ENCODE measurements at regions not wholly inside any gene's neighbourhood (a gene's known extent, or its start where the extent isn't known, plus 50 kb on each side); places are given as distances from the start of the nearest gene placed in this dataset.

DNA sequence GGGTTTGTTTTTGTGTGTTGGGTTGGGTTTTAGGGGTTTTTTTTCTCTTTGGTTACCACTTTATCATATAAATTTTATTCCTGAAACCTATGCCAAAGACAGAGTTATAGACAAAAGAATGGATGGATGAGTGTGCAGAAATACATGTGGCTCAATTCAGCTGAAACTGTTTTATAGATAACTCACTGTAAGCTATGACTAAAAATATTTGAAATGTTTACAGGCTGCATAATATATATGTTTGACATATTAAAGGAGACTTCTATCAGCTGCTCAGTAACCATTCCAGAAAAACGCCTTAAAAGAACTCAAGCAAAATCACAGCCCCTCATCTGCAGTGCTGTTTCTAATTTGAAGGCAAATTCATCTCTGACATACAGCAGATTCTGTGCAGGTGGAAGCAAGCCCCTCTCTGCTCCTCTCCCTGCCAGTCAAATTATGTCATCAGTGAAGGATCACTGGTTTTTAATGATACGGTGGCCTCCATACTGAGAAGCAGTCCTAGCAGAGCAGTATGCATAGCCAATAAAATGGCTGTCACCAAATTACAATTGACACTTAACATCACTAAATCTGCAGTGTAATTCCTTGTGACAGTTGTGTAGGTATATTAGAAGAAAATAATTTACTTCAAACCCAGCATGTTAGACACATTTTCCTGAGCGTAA is 301.6 kb downstream of the NR2F1-AS1 start:
- no peak overlapping the region for H3K4me3 ChIP-seq
- H3K36me3 ChIP-seq = no peaks in the 10 kb centered on the region
- no peak for DNase-seq
- intact Hi-C loops (cut with DNase I) = no loop called here
- TF ChIP-seq, protein P1, sequence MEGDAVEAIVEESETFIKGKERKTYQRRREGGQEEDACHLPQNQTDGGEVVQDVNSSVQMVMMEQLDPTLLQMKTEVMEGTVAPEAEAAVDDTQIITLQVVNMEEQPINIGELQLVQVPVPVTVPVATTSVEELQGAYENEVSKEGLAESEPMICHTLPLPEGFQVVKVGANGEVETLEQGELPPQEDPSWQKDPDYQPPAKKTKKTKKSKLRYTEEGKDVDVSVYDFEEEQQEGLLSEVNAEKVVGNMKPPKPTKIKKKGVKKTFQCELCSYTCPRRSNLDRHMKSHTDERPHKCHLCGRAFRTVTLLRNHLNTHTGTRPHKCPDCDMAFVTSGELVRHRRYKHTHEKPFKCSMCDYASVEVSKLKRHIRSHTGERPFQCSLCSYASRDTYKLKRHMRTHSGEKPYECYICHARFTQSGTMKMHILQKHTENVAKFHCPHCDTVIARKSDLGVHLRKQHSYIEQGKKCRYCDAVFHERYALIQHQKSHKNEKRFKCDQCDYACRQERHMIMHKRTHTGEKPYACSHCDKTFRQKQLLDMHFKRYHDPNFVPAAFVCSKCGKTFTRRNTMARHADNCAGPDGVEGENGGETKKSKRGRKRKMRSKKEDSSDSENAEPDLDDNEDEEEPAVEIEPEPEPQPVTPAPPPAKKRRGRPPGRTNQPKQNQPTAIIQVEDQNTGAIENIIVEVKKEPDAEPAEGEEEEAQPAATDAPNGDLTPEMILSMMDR (IDR thresholded peaks at IDR 0.05) = no peak
- no peaks in the 10 kb centered on the region for H3K4me1 ChIP-seq
- H3K27me3 ChIP-seq (ENCODE audit: low read depth) = no peaks in the 10 kb centered on the region
- no peak overlapping the region for H3K27ac ChIP-seq
- no peaks in the 10 kb centered on the region for H3K9me3 ChIP-seq
- no peak for ATAC-seq

DNA sequence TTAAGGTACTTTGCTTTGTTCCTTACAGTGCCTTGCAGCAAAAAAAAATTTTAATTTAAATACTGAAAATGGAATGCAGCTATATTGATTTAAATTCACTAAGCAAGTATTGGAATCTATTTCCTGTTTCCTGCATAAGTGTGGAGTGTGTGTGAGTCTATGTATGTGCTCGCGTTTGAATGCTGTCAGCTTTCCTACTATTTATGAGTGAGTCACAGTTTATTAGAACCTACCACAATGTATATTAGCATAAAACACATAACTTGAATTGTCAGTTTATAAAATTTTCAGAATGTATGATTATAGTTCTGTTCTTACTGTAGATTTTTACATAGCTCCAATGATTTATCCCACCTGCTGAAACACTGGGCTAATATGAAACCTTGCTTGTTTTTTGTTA is 302.1 kb downstream of the NR2F1-AS1 start:
- H3K4me1 ChIP-seq = no peaks in the 10 kb centered on the region
- H3K27me3 ChIP-seq (ENCODE audit: low read depth) = no peaks in the 10 kb centered on the region
- H3K36me3 ChIP-seq = no peaks in the 10 kb centered on the region
- H3K9me3 ChIP-seq = no peaks in the 10 kb centered on the region
- no peak for DNase-seq
- no peak for ATAC-seq
- H3K27ac ChIP-seq = no peak overlapping the region
- no peak overlapping the region for H3K4me3 ChIP-seq
- TF ChIP-seq, protein P1 (IDR thresholded peaks at IDR 0.05) = no peak
- intact Hi-C loops (cut with DNase I) = no loop called here

DNA sequence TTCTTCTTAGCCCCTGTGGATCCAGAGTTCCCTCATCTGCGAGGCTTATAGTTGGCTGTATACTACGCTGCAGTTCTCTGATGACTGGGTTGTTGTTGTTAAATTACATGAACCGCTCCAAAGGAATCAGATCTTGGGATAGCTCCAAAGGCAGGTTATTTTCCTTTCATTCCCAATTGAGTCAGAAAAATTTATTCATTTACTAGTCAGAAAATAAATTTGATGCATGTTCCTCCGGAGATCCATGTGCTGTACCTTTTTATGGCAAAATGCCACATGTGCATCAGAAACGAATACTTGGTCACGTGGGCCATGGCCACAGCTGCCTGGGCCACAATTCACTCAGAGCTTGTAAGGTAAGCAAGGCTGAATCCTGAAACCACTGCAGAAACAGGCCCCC is 304.0 kb downstream of the NR2F1-AS1 start:
- H3K9me3 ChIP-seq = no peaks in the 10 kb centered on the region
- intact Hi-C loops (cut with DNase I) = no loop called here
- no peak overlapping the region for H3K27ac ChIP-seq
- H3K4me1 ChIP-seq = no peaks in the 10 kb centered on the region
- ATAC-seq (no peak), DNase-seq (no peak)
- H3K27me3 ChIP-seq (ENCODE audit: low read depth) = no peaks in the 10 kb centered on the region
- TF ChIP-seq, protein P1 (IDR thresholded peaks at IDR 0.05) = no peak
- no peak overlapping the region for H3K4me3 ChIP-seq
- H3K36me3 ChIP-seq = no peaks in the 10 kb centered on the region

DNA sequence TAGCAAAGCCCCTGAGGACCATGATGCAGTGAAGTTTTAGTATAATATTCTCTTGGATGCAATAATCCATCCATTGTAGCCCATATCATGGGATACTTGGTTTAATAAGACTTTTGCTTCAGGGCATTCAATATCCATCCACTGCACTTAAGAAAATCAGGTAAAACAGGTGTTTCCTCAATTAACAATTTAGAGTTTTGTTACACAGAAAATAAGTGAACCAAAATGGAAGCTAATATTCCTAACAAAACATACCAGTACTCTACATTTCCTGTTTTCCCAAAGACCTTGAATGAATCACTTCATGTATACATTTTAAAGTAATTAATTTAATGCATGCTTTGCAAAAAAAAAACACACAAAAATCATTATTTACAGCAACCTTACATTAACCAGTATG is 305.6 kb downstream of the NR2F1-AS1 start:
- no peaks in the 10 kb centered on the region for H3K4me1 ChIP-seq
- H3K4me3 ChIP-seq = no peak overlapping the region
- H3K27ac ChIP-seq = no peak overlapping the region
- H3K36me3 ChIP-seq = no peaks in the 10 kb centered on the region
- TF ChIP-seq, protein P1 (IDR thresholded peaks at IDR 0.05) = no peak
- intact Hi-C loops (cut with DNase I) = no loop called here
- no peaks in the 10 kb centered on the region for H3K27me3 ChIP-seq (ENCODE audit: low read depth)
- ATAC-seq = no peak
- DNase-seq = no peak
- H3K9me3 ChIP-seq = no peaks in the 10 kb centered on the region

DNA sequence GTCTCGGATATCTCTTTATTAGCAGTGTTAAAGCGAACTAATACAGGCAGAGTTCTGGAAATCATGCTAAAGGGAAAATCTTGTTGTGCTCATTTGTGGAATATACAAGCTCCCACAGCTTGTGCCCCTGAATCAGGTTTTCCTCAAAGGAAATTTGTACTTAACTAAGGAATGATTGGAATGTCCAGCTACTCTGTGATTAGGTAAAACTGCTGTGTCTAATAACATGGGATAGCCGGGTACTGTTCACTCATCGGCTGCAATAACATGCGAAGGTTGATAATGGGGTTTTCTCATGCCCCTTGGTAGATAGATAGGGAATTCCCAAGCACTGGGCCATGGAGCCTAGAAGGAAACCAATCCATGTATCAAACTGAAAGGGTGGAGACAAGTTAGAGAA is 306.7 kb downstream of the NR2F1-AS1 start:
- intact Hi-C loops (cut with DNase I) = no loop called here
- Histone ChIP-seq H3K27me3 (ENCODE audit: low read depth) (no peaks in the 10 kb centered on the region), H3K4me1 (no peaks in the 10 kb centered on the region), H3K36me3 (no peaks in the 10 kb centered on the region), H3K4me3 (no peak overlapping the region), H3K27ac (no peak overlapping the region), H3K9me3 (no peaks in the 10 kb centered on the region)
- no peak for DNase-seq
- TF ChIP-seq, protein P1 (IDR thresholded peaks at IDR 0.05) = no peak
- no peak for ATAC-seq

All from lower lobe of right lung (tissue), 2 donors.